ENCODE measurements at regions not wholly inside any gene's neighbourhood (a gene's known extent, or its start where the extent isn't known, plus 50 kb on each side); places are given as distances from the start of the nearest gene placed in this dataset.

GRCh38 chr4:148795156-148795864, 353.1 kb upstream of the NR3C2 start:
- DNase-seq = no peak

- no peak for DNase-seq
Observed at GRCh38 chr4:148793221-148793620, 351.0 kb upstream of the NR3C2 start.

- no peak for DNase-seq
Observed at GRCh38 chr4:148790691-148791090, 348.5 kb upstream of the NR3C2 start.

GRCh38 chr4:148790246-148790645, 348.0 kb upstream of the NR3C2 start:
- DNase-seq = no peak

- no peak for DNase-seq
Observed at GRCh38 chr4:148787831-148788477, 345.7 kb upstream of the NR3C2 start.

- DNase-seq = no peak
Observed at GRCh38 chr4:148787285-148787684, 345.1 kb upstream of the NR3C2 start.

- DNase-seq = no peak
Observed at GRCh38 chr4:148786699-148787098, 344.5 kb upstream of the NR3C2 start.

- no peak for DNase-seq
Observed at GRCh38 chr4:148782284-148782683, 340.1 kb upstream of the NR3C2 start.

GRCh38 chr4:148780426-148781005, 338.3 kb upstream of the NR3C2 start:
- DNase-seq = no peak

GRCh38 chr4:148779771-148780170, 337.6 kb upstream of the NR3C2 start:
- no peak for DNase-seq

GRCh38 chr4:148778980-148779675, 336.9 kb upstream of the NR3C2 start:
- DNase-seq = no peak

GRCh38 chr4:148776941-148777340, 334.7 kb upstream of the NR3C2 start:
- no peak for DNase-seq

GRCh38 chr4:148774134-148774533, 331.9 kb upstream of the NR3C2 start:
- no peak for DNase-seq

- DNase-seq = no peak
Observed at GRCh38 chr4:148773313-148773712, 331.1 kb upstream of the NR3C2 start.

- DNase-seq = no peak
Observed at GRCh38 chr4:148770848-148771247, 328.6 kb upstream of the NR3C2 start.

GRCh38 chr4:148770377-148770776, 328.2 kb upstream of the NR3C2 start:
- no peak for DNase-seq

- no peak for DNase-seq
Observed at GRCh38 chr4:148764720-148765119, 322.5 kb upstream of the NR3C2 start.

GRCh38 chr4:148757171-148757570, 315.0 kb upstream of the NR3C2 start:
- DNase-seq = no peak

GRCh38 chr4:148749403-148749802, 307.2 kb upstream of the NR3C2 start:
- no peak for DNase-seq

- no peak for DNase-seq
Observed at GRCh38 chr4:148747721-148748268, 305.6 kb upstream of the NR3C2 start.

GRCh38 chr4:148740701-148741100, 298.5 kb upstream of the NR3C2 start:
- DNase-seq = no peak

- DNase-seq = no peak
Observed at GRCh38 chr4:148737061-148737770, 295.0 kb upstream of the NR3C2 start.

Measured in CD4-positive, alpha-beta T cell treated with Interleukin-4 for 1 hour (primary cell).